Brain pericyte (primary cell): ENCODE measurements at regions not wholly inside any gene's neighbourhood (a gene's known extent, or its start where the extent isn't known, plus 50 kb on each side); places are given as distances from the start of the nearest gene placed in this dataset.
"Not testable (repeated sequence)": the region's sequence is repeated elsewhere in the genome, so short reads cannot be mapped to it uniquely, and the experiment has no call there.

Source experiments
- DNase-seq: peaks from one replicate; pipeline ENCODE4 v3.0.0-alpha.2; 2012; ENCODE audit warnings: low read depth, low spot score

- DNase-seq: no peak
Measured at GRCh38 chr3:655824-656223, 437.0 kb upstream of the CNTN6 start.

- DNase-seq: no peak
Measured at GRCh38 chr3:661356-661755, 431.5 kb upstream of the CNTN6 start.

GRCh38 chr3:674116-674515, 418.7 kb upstream of the CNTN6 start:
- DNase-seq: no peak

GRCh38 chr3:675846-676245, 417.0 kb upstream of the CNTN6 start:
- no peak for DNase-seq

GRCh38 chr3:683770-684169, 409.1 kb upstream of the CNTN6 start:
- no peak for DNase-seq

- DNase-seq: no peak
Measured at GRCh38 chr3:690770-691169, 402.1 kb upstream of the CNTN6 start.

- no peak for DNase-seq
Measured at GRCh38 chr3:700514-700913, 392.3 kb upstream of the CNTN6 start.

GRCh38 chr3:707041-707440, 385.8 kb upstream of the CNTN6 start:
- DNase-seq: no peak

- DNase-seq: no peak
Measured at GRCh38 chr3:713006-713621, 379.7 kb upstream of the CNTN6 start.

GRCh38 chr3:713947-714620, 378.7 kb upstream of the CNTN6 start:
- DNase-seq: no peak

- DNase-seq: no peak
Measured at GRCh38 chr3:721086-721485, 371.7 kb upstream of the CNTN6 start.

- no peak for DNase-seq
Measured at GRCh38 chr3:732326-732928, 360.4 kb upstream of the CNTN6 start.

- no peak for DNase-seq
Measured at GRCh38 chr3:733313-733712, 359.5 kb upstream of the CNTN6 start.

GRCh38 chr3:757711-758110, 335.1 kb upstream of the CNTN6 start:
- no peak for DNase-seq

GRCh38 chr3:759106-759505, 333.7 kb upstream of the CNTN6 start:
- no peak for DNase-seq

- not testable (repeated sequence) for DNase-seq
Measured at GRCh38 chr3:773433-773832, 319.4 kb upstream of the CNTN6 start.

- DNase-seq: no peak
Measured at GRCh38 chr3:775178-775880, 317.5 kb upstream of the CNTN6 start.

GRCh38 chr3:780505-780904, 312.3 kb upstream of the CNTN6 start:
- DNase-seq: no peak

GRCh38 chr3:791442-791841, 301.4 kb upstream of the CNTN6 start:
- no peak for DNase-seq

GRCh38 chr3:792630-793029, 300.2 kb upstream of the CNTN6 start:
- DNase-seq: no peak

- DNase-seq: no peak
Measured at GRCh38 chr3:804211-804610, 288.6 kb upstream of the CNTN6 start.

GRCh38 chr3:805326-805725, 287.5 kb upstream of the CNTN6 start:
- DNase-seq: no peak

- no peak for DNase-seq
Measured at GRCh38 chr3:806006-806405, 286.8 kb upstream of the CNTN6 start.
